H9 (cell line): ENCODE measurements at regions not wholly inside any gene's neighbourhood (a gene's known extent, or its start where the extent isn't known, plus 50 kb on each side); places are given as distances from the start of the nearest gene placed in this dataset.

Experiments used
- DNase-seq: peaks from one replicate; pipeline ENCODE4 v3.0.0-alpha.2; 2017
- H2AFZ ChIP-seq: one replicate; pipeline ENCODE4 v1.6.1; 2013; ENCODE audit warnings: mild to moderate bottlenecking, low read length, control low read depth, moderate library complexity
- H2AK5ac ChIP-seq: 2 replicates; pipeline ENCODE4 v1.6.1; 2013; ENCODE audit warnings: low read length, control low read depth, mixed read lengths; ENCODE audit not compliant: insufficient read length
- H2BK120ac ChIP-seq: one replicate; pipeline ENCODE4 v1.6.1; 2013; ENCODE audit warnings: low read depth, mild to moderate bottlenecking, low read length, control low read depth, inconsistent platforms; ENCODE audit not compliant: poor library complexity, severe bottlenecking
- H2BK12ac ChIP-seq: 2 replicates; pipeline ENCODE4 v1.6.1; 2013; ENCODE audit warnings: low read length, control low read depth, mixed read lengths, low read depth; ENCODE audit not compliant: insufficient read length
- H2BK15ac ChIP-seq: 2 replicates; pipeline ENCODE4 v1.6.1; 2013; ENCODE audit warnings: low read depth, low read length, control low read depth
- H2BK20ac ChIP-seq: one replicate; pipeline ENCODE4 v1.6.1; 2013; ENCODE audit warnings: low read depth, mild to moderate bottlenecking, low read length, control low read depth, inconsistent platforms; ENCODE audit not compliant: poor library complexity, severe bottlenecking
- H2BK5ac ChIP-seq: 2 replicates; pipeline ENCODE4 v1.6.1; 2013; ENCODE audit warnings: low read length, control low read depth, mixed read lengths; ENCODE audit not compliant: insufficient read length
- H3K14ac ChIP-seq: 2 replicates; pipeline ENCODE4 v1.6.1; 2013; ENCODE audit warnings: low read length, control low read depth; ENCODE audit not compliant: insufficient read depth
- H3K18ac ChIP-seq: 2 replicates; pipeline ENCODE4 v1.6.1; 2013; ENCODE audit warnings: low read depth, mild to moderate bottlenecking, mixed read lengths, low read length, control low read depth; ENCODE audit not compliant: insufficient read length
- H3K23ac ChIP-seq: 2 replicates; pipeline ENCODE4 v1.6.1; 2013; ENCODE audit warnings: low read length, control low read depth, mixed read lengths, low read depth; ENCODE audit not compliant: insufficient read length
- H3K23me2 ChIP-seq: 2 replicates; pipeline ENCODE4 v1.6.1; 2013; ENCODE audit warnings: low read depth, mild to moderate bottlenecking, mixed read lengths, low read length, control low read depth; ENCODE audit not compliant: insufficient read length, poor library complexity, severe bottlenecking
- H3K27ac ChIP-seq: 2 replicates; pipeline ENCODE4 v1.5.1; 2013; ENCODE audit warnings: low read length, control low read depth, mixed read lengths, low read depth; ENCODE audit not compliant: insufficient read length
- H3K27me3 ChIP-seq: 2 replicates; pipeline ENCODE4 v1.6.1; 2013; ENCODE audit warnings: low read length, control low read depth, inconsistent platforms; ENCODE audit not compliant: insufficient read depth
- H3K4ac ChIP-seq: 2 replicates; pipeline ENCODE4 v1.6.1; 2013; ENCODE audit warnings: low read depth, mild to moderate bottlenecking, control low read depth, inconsistent platforms, low read length, moderate library complexity
- H3K4me1 ChIP-seq: 2 replicates; pipeline ENCODE4 v1.6.1; 2013; ENCODE audit warnings: low read length, control low read depth, inconsistent platforms; ENCODE audit not compliant: insufficient read depth
- H3K4me2 ChIP-seq: 2 replicates; pipeline ENCODE4 v1.6.1; 2013; ENCODE audit warnings: low read length, control low read depth, mixed read lengths; ENCODE audit not compliant: insufficient read length, insufficient read depth
- H3K56ac ChIP-seq: 2 replicates; pipeline ENCODE4 v1.6.1; 2013; ENCODE audit warnings: low read depth, mild to moderate bottlenecking, mixed read lengths, low read length, control low read depth; ENCODE audit not compliant: insufficient read length
- H3K79me1 ChIP-seq: 2 replicates; pipeline ENCODE4 v1.6.1; 2013; ENCODE audit warnings: low read depth, mild to moderate bottlenecking, moderate library complexity, low read length, control low read depth, inconsistent platforms; ENCODE audit not compliant: insufficient read depth, poor library complexity, severe bottlenecking
- H3K79me2 ChIP-seq: 2 replicates; pipeline ENCODE4 v1.6.1; 2013; ENCODE audit warnings: low read length, control low read depth, inconsistent platforms; ENCODE audit not compliant: insufficient read depth
- H3K9ac ChIP-seq: 2 replicates; pipeline ENCODE4 v1.6.1; 2013; ENCODE audit warnings: low read length, control low read depth, mixed read lengths; ENCODE audit not compliant: insufficient read length; ENCODE audit errors: extremely low read depth
- H3K9me3 ChIP-seq: one replicate; pipeline ENCODE4 v1.6.1; 2013; ENCODE audit warnings: low read depth, low read length, inconsistent platforms; ENCODE audit not compliant: control insufficient read depth
- H3T11ph ChIP-seq: one replicate; pipeline ENCODE4 v1.6.1; 2013; ENCODE audit warnings: mild to moderate bottlenecking, low read length, control low read depth, inconsistent platforms
- H4K20me1 ChIP-seq: one replicate; pipeline ENCODE4 v1.6.1; 2013; ENCODE audit not compliant: control insufficient read depth, insufficient read length, insufficient read depth
- H4K5ac ChIP-seq: 2 replicates; pipeline ENCODE4 v1.6.1; 2013; ENCODE audit warnings: low read depth, mild to moderate bottlenecking, mixed read lengths, low read length, control low read depth; ENCODE audit not compliant: insufficient read length
- H4K8ac ChIP-seq: replicated peaks from 2 replicates; pipeline ENCODE4 v1.6.1; 2013; ENCODE audit warnings: low read length, control low read depth, mixed read lengths, low read depth; ENCODE audit not compliant: insufficient read length
- H4K91ac ChIP-seq: 2 replicates; pipeline ENCODE4 v1.6.1; 2013; ENCODE audit warnings: low read depth, mild to moderate bottlenecking, moderate library complexity, mixed read lengths, low read length, control low read depth; ENCODE audit not compliant: insufficient read length
- H3K27ac Mint-ChIP-seq, 3 experiments: 2 replicates in 2 of 3; 3 replicates in 1 of 3; pipeline ENCODE4 v1.8.0; 2020 to 2021; ENCODE audit warnings: mixed read lengths in 3 of 3, mild to moderate bottlenecking in 1 of 3, moderate library complexity in 1 of 3
- H3K27me3 Mint-ChIP-seq: 2 replicates; pipeline ENCODE4 v1.8.0; 2021; ENCODE audit warnings: low read depth, mild to moderate bottlenecking, moderate library complexity, mixed read lengths
- H3K36me3 Mint-ChIP-seq, 3 experiments: 2 replicates in 2 of 3; 3 replicates in 1 of 3; pipeline ENCODE4 v1.8.0; 2020 to 2021; ENCODE audit warnings: low read depth in 3 of 3, mixed read lengths in 3 of 3; ENCODE audit not compliant: insufficient read depth in 1 of 3
- H3K4me1 Mint-ChIP-seq, 2 experiments: 2 replicates each; pipeline ENCODE4 v1.8.0; 2020; ENCODE audit warnings: mixed read lengths in 2 of 2
- H3K4me3 Mint-ChIP-seq, 2 experiments: 2 replicates in 1 of 2; 3 replicates in 1 of 2; pipeline ENCODE4 v1.8.0; 2020 to 2021; ENCODE audit warnings: mild to moderate bottlenecking in 2 of 2, mixed read lengths in 2 of 2, moderate library complexity in 1 of 2
- H3K9me3 Mint-ChIP-seq, 2 experiments: 2 replicates in 1 of 2; 3 replicates in 1 of 2; pipeline ENCODE4 v1.8.0; 2020; ENCODE audit warnings: mild to moderate bottlenecking in 2 of 2, mixed read lengths in 2 of 2, moderate library complexity in 1 of 2
- CTCF ChIP-seq: fragments of 200-600 bp; sonication (generic); conservative IDR thresholded peaks from 3 replicates; pipeline ENCODE4 v1.8.0; 2021; ENCODE audit warnings: antibody characterized with exemption, mild to moderate bottlenecking
- WGBS: extraction: QIAGEN DNeasy Blood & Tissue Kit; methylation state at CpG from one replicate; pipeline ENCODE4 v1.1.7; 2013; ENCODE audit warnings: missing lambda C conversion rate, low lambda C conversion rate, mixed read lengths; ENCODE audit not compliant: insufficient read length; ENCODE audit errors: extremely low coverage; 5-methylcytosine and 5-hydroxymethylcytosine counted together

- Histone ChIP-seq H2AFZ (no peak overlapping the region), H3K4me1 (no peaks in the 10 kb centered on the region), H3K4me2 (no peak overlapping the region), H4K8ac (no peak overlapping the region), H3K27ac (no peak overlapping the region), H3K27me3 (no peaks in the 10 kb centered on the region), H3T11ph (no peak overlapping the region), H3K9me3 (no peaks in the 10 kb centered on the region), H2BK15ac (no peak overlapping the region), H4K91ac (no peak overlapping the region), H3K18ac (no peak overlapping the region), H2BK12ac (no peak overlapping the region), H3K56ac (no peak overlapping the region), H3K23ac (no peak overlapping the region), H3K14ac (no peak overlapping the region), H4K5ac (no peak overlapping the region), H4K20me1 (no peaks in the 10 kb centered on the region), H2BK5ac (no peak overlapping the region), H3K4ac (no peak overlapping the region), H3K79me1 (no peaks in the 10 kb centered on the region), H2BK120ac (no peak overlapping the region), H3K9ac (no peak overlapping the region), H2AK5ac (no peak overlapping the region), H3K79me2 (no peaks in the 10 kb centered on the region), H2BK20ac (no peak overlapping the region), H3K23me2 (no peaks in the 10 kb centered on the region)
- Mint-ChIP-seq H3K36me3 (no peaks in the 10 kb centered on the region), H3K27ac (peak overlapping the region in 1 of 3 experiments; percentile 24; a peak in 1 of 7 replicates), H3K9me3 (no peaks in the 10 kb centered on the region), H3K27me3 (peaks cover 23% of the 10 kb centered on the region), H3K4me3 (no peak overlapping the region), H3K4me1 (no peaks in the 10 kb centered on the region)
- DNase-seq = no peak
- no CpG with 5 or more reads among the region's 6 CpGs for WGBS
- TF ChIP-seq CTCF = no peak
Measured at GRCh38 chr12:107963635-107964034, 165.5 kb upstream of the WSCD2 start.
